ENCODE measurements at regions not wholly inside any gene's neighbourhood (a gene's known extent, or its start where the extent isn't known, plus 50 kb on each side); places are given as distances from the start of the nearest gene placed in this dataset.

DNA sequence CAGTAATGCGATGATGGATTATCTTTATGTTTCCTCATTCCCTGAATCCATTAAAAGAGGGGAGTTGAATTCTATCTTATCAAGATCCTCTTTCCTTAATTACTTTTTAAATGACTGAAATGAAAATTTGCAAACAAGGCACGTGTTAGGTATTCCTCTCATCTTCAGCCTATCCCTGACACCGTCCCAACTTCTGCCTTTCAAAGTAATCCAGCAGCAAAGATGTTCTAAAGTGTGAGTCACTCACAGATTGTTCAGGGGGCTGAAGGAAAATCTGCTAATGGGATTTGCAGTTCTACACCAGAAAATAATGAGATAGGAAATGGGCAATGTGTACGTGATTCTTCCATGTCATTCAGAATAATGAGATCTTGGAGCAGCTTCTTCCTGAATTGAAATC, 403.0 kb downstream of the ARHGEF28 start:
- BruUV-seq (replicated peaks): no TSS peak
- CTCF ChIA-PET: no interaction called here

More for the DNA sequence above, 403.0 kb downstream of the ARHGEF28 start:
- Histone ChIP-seq H3K9me3 (ENCODE audit: control insufficient read depth in 1 of 2, insufficient read depth in 1 of 2, low read depth in 1 of 2, low read length in 2 of 2) (no peaks in the 10 kb centered on the region), H4K20me1 (ENCODE audit: insufficient read depth) (no peaks in the 10 kb centered on the region), H3K9me2 (ENCODE audit: insufficient read depth) (no peaks in the 10 kb centered on the region), H2AFZ (ENCODE audit: low read depth, low read length, poor library complexity, severe bottlenecking) (no peak overlapping the region), H3K27me3 (ENCODE audit: insufficient read depth, low read length) (0 out of 2 replicates have a peak, but pooled peaks cover 8% of the 10 kb centered on the region), H3K9ac (ENCODE audit: low read length) (no peak overlapping the region), H3K4me2 (ENCODE audit: low read length) (peak overlapping the region; percentile 23; the same call in 1 of the 2 replicates), H3K4me3 (replicated peaks in 1 of 2; ENCODE audit: low read depth in 1 of 2, low read length in 2 of 2) (no peak overlapping the region), H3K27ac (ENCODE audit: low read depth, low read length) (no peak overlapping the region), H3K79me2 (ENCODE audit: insufficient read depth, low read length) (no peaks in the 10 kb centered on the region), H3K36me3 (ENCODE audit: control insufficient read depth in 1 of 2, insufficient read depth in 2 of 2, low read length in 2 of 2) (no peaks in the 10 kb centered on the region), H3K4me1 (ENCODE audit: control insufficient read depth in 1 of 2, insufficient read depth in 2 of 2, low read length in 2 of 2) (peaks cover 8 to 13% of the 10 kb centered on the region in 2 experiments; a peak in 3 of 4 replicates)
- ChIA-PET RAD21 (ENCODE audit: low non-redundant PET in 1 of 2, low total read pairs in 2 of 2, uncharacterized antibody in 2 of 2, unreplicated experiment in 2 of 2) (no interaction called here), POLR2A (no interaction called here)
- intact Hi-C loops (cut with micrococcal nuclease): no loop called here
- DNase-seq (ENCODE audit: low read depth, low spot score) (no peak), ATAC-seq (no peak)
- TF ChIP-seq EZH2 (IDR thresholded peaks at IDR 0.05): no peak
- TF ChIP-seq ELF1 (IDR thresholded peaks at IDR 0.05; ENCODE audit: borderline replicate concordance, low read depth): no peak
- TF ChIP-seq, protein P1, sequence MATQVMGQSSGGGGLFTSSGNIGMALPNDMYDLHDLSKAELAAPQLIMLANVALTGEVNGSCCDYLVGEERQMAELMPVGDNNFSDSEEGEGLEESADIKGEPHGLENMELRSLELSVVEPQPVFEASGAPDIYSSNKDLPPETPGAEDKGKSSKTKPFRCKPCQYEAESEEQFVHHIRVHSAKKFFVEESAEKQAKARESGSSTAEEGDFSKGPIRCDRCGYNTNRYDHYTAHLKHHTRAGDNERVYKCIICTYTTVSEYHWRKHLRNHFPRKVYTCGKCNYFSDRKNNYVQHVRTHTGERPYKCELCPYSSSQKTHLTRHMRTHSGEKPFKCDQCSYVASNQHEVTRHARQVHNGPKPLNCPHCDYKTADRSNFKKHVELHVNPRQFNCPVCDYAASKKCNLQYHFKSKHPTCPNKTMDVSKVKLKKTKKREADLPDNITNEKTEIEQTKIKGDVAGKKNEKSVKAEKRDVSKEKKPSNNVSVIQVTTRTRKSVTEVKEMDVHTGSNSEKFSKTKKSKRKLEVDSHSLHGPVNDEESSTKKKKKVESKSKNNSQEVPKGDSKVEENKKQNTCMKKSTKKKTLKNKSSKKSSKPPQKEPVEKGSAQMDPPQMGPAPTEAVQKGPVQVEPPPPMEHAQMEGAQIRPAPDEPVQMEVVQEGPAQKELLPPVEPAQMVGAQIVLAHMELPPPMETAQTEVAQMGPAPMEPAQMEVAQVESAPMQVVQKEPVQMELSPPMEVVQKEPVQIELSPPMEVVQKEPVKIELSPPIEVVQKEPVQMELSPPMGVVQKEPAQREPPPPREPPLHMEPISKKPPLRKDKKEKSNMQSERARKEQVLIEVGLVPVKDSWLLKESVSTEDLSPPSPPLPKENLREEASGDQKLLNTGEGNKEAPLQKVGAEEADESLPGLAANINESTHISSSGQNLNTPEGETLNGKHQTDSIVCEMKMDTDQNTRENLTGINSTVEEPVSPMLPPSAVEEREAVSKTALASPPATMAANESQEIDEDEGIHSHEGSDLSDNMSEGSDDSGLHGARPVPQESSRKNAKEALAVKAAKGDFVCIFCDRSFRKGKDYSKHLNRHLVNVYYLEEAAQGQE (IDR thresholded peaks at IDR 0.05; ENCODE audit: low read depth): no peak
- TF ChIP-seq, protein P2, sequence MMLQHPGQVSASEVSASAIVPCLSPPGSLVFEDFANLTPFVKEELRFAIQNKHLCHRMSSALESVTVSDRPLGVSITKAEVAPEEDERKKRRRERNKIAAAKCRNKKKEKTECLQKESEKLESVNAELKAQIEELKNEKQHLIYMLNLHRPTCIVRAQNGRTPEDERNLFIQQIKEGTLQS (IDR thresholded peaks at IDR 0.05): no peak
- no peak for TF ChIP-seq RAD21 (IDR thresholded peaks at IDR 0.05; ENCODE audit: low read depth)
- TF ChIP-seq POLR2AphosphoS5 (IDR thresholded peaks at IDR 0.05; ENCODE audit: low read depth, low read length): no peak
- TF ChIP-seq TCF7L2 (IDR thresholded peaks at IDR 0.05; ENCODE audit: borderline replicate concordance, extremely low read depth, insufficient read depth, insufficient read length): no peak
- no peak for TF ChIP-seq YY1 (IDR thresholded peaks at IDR 0.05; ENCODE audit: extremely low read depth, insufficient replicate concordance, low read depth, low read length)
- TF ChIP-seq ZNF274 (IDR thresholded peaks at IDR 0.05; ENCODE audit: low read depth, low read length): no peak
- TF ChIP-seq SRF (IDR thresholded peaks at IDR 0.05; ENCODE audit: low read depth): no peak
- TF ChIP-seq EGR1 (IDR thresholded peaks at IDR 0.05; ENCODE audit: low read depth): no peak
- TF ChIP-seq FOSL1 (IDR thresholded peaks at IDR 0.05; ENCODE audit: low read depth): no peak
- no peak for TF ChIP-seq POLR2A (IDR thresholded peaks at IDR 0.05; ENCODE audit: borderline replicate concordance, extremely low read depth, insufficient read depth, insufficient read length)
- TF ChIP-seq SP1 (IDR thresholded peaks at IDR 0.05; ENCODE audit: low read depth): no peak
